SK-N-MC (cell line): ENCODE measurements at regions not wholly inside any gene's neighbourhood (a gene's known extent, or its start where the extent isn't known, plus 50 kb on each side); places are given as distances from the start of the nearest gene placed in this dataset.

Experiments
- EZH2 ChIP-seq: fragments of 200-600 bp; sonication (generic); IDR thresholded peaks from one replicate; pipeline ENCODE4 v1.6.1; 2017; ENCODE audit warnings: antibody characterized with exemption
- FOXP2 ChIP-seq: optimal IDR thresholded peaks from 2 replicates; pipeline ENCODE3; 2011; ENCODE audit warnings: mild to moderate bottlenecking, moderate library complexity; ENCODE audit not compliant: insufficient read depth; ENCODE audit errors: extremely low read length, control extremely low read depth
- POLR2AphosphoS5 ChIP-seq: IDR thresholded peaks from 2 replicates; pipeline ENCODE4 v1.6.1; 2012; ENCODE audit warnings: mild to moderate bottlenecking, low read depth, low read length, borderline replicate concordance

DNA sequence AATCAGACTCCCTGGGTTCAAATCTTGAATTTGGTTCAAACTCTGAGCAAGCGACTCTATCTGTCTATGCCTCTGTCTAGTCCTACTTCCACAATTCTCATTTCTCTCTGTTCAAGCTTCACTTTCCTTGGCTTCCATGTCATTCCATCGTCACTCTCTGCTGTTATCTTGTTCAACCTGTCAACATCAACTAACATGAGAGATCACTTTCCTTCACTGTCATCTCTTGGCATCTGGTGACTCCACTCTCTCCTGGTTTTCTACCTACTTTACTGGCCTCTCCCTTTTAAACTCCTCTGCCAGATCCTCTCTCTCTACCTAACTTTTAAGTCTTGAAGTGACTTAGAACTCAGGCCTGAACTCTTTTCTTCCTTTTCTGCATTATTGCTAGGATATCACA lies 240.2 kb downstream of the BCAT1 start:
- TF ChIP-seq POLR2AphosphoS5 (no peak), EZH2 (no peak), FOXP2 (no peak)
